Kidney (tissue), 13 donors: ENCODE measurements at regions not wholly inside any gene's neighbourhood (a gene's known extent, or its start where the extent isn't known, plus 50 kb on each side); places are given as distances from the start of the nearest gene placed in this dataset.

ENCODE experiments used
- DNase-seq, 5 donors: peaks; one replicate each; pipeline ENCODE4 v3.0.0-alpha.2; 2013 to 2020
- FAIRE-seq: peaks from 2 replicates; lab custom pipeline; 2012; peaks lifted over from hg19 to GRCh38; lab: Jason Lieb, UNC
- H3K27ac ChIP-seq, 2 donors: one replicate each; pipeline ENCODE4 v1.7.0; 2013; ENCODE audit warnings: low read depth in 2 of 2, low read length in 2 of 2, inconsistent platforms in 1 of 2
- H3K27me3 ChIP-seq: one replicate; pipeline ENCODE4 v1.7.1; 2013; ENCODE audit warnings: low read length, inconsistent platforms; ENCODE audit not compliant: control insufficient read depth, insufficient read depth
- H3K36me3 ChIP-seq, 3 donors: one replicate each; pipeline versions ENCODE4 v1.7.0 to v1.7.1; 2013; ENCODE audit warnings: low read length in 3 of 3, control low read depth in 1 of 3, inconsistent platforms in 1 of 3; ENCODE audit not compliant: insufficient read depth in 3 of 3, control insufficient read depth in 2 of 3
- H3K4me1 ChIP-seq, 3 donors: one replicate each; pipeline versions ENCODE4 v1.7.0 to v1.7.1; 2013; ENCODE audit warnings: low read length in 3 of 3, inconsistent platforms in 1 of 3, low read depth in 1 of 3; ENCODE audit not compliant: control insufficient read depth in 2 of 3, insufficient read depth in 2 of 3
- H3K4me3 ChIP-seq, 3 donors: one replicate each; pipeline versions ENCODE4 v1.7.0 to v1.8.1; 2013; ENCODE audit warnings: low read length in 3 of 3, control low read depth in 1 of 3, inconsistent platforms in 1 of 3
- H3K9ac ChIP-seq, 3 donors: one replicate each; pipeline versions ENCODE4 v1.7.0 to v1.7.1; 2013; ENCODE audit warnings: low read length in 3 of 3, control low read depth in 1 of 3, inconsistent platforms in 1 of 3
- H3K9me3 ChIP-seq, 3 donors: one replicate each; pipeline versions ENCODE4 v1.7.0 to v1.7.1; 2013; ENCODE audit warnings: low read length in 3 of 3, control low read depth in 1 of 3, inconsistent platforms in 1 of 3; ENCODE audit not compliant: control insufficient read depth in 2 of 3, insufficient read depth in 1 of 3
- intact Hi-C: fragments of 100-400 bp; cut with DNase I; formaldehyde crosslinking; loops from one replicate; pipeline ENCODE4 v1.11.1; 2022
- TF ChIP-seq, protein P1 (sequence below): IDR thresholded peaks from 3 replicates; pipeline ENCODE4 v1.5.1; 2012; ENCODE audit warnings: mild to moderate bottlenecking, moderate library complexity, borderline replicate concordance; ENCODE audit not compliant: insufficient read depth; ENCODE audit errors: extremely low read depth
- donor health status: control.
- donor health status: control.
- donor health status: control.
- donor health status: control.
- donor health status: control.
- donor health status: DM: yes; HTN: yes; CAD: no.
- donor health status: Normal renal cell carcinoma (clear cell type).

DNA sequence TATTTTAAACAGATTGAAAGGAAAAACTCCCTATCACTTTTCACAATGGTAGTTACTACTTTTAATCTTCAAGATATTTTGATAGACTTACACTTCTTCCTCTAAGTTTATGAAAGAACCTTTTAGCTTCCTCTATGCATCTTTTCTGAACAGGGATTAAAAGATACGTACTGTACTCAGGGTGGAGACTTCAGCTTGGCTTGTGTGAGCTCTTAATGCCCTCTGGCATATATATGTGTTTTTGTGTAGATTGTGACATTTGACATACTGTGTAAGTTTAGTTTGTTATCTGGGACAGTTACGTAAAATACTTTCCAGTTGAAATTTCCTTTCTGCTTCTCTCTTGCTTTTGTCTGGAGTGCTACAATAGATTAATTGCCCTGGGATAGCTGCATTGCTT is 109.3 kb upstream of the NUDT6 start:
- no peak overlapping the region for H3K27ac ChIP-seq
- no peak overlapping the region for H3K9ac ChIP-seq
- TF ChIP-seq, protein P1, sequence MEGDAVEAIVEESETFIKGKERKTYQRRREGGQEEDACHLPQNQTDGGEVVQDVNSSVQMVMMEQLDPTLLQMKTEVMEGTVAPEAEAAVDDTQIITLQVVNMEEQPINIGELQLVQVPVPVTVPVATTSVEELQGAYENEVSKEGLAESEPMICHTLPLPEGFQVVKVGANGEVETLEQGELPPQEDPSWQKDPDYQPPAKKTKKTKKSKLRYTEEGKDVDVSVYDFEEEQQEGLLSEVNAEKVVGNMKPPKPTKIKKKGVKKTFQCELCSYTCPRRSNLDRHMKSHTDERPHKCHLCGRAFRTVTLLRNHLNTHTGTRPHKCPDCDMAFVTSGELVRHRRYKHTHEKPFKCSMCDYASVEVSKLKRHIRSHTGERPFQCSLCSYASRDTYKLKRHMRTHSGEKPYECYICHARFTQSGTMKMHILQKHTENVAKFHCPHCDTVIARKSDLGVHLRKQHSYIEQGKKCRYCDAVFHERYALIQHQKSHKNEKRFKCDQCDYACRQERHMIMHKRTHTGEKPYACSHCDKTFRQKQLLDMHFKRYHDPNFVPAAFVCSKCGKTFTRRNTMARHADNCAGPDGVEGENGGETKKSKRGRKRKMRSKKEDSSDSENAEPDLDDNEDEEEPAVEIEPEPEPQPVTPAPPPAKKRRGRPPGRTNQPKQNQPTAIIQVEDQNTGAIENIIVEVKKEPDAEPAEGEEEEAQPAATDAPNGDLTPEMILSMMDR = no peak
- H3K4me3 ChIP-seq = no peak overlapping the region
- DNase-seq = no peak
- no peaks in the 10 kb centered on the region for H3K4me1 ChIP-seq
- no peaks in the 10 kb centered on the region for H3K27me3 ChIP-seq
- no peaks in the 10 kb centered on the region for H3K9me3 ChIP-seq
- FAIRE-seq = no peak
- H3K36me3 ChIP-seq = peaks cover 0 to 6% (median 0%) of the 10 kb centered on the region in 3 donors
- intact Hi-C loops = no loop called here

DNA sequence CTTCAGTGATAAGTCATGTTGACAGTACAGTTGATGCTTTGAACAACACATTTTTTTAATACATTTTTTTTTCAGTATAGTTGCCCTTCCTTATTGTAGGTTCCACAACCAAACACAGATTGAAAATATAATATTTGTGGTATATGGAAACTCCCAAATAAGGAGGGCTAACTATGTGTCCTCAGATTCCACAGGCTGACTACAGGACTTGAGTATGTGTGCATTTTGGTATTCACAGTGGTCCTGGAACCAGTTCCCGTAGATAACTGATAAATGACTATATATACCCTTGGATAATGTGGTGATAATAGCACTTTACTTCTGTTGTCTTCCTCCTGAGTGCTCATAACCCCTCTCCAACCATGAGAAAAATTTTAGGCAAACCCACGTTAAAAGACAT is 111.6 kb upstream of the NUDT6 start:
- Histone ChIP-seq H3K27ac (no peak overlapping the region), H3K27me3 (no peaks in the 10 kb centered on the region), H3K4me1 (no peaks in the 10 kb centered on the region), H3K9ac (no peak overlapping the region), H3K36me3 (peaks cover 0 to 3% (median 0%) of the 10 kb centered on the region in 3 donors), H3K9me3 (no peaks in the 10 kb centered on the region), H3K4me3 (no peak overlapping the region)
- TF ChIP-seq, protein P1 = no peak
- DNase-seq (no peak), FAIRE-seq (no peak)
- intact Hi-C loops = no loop called here

DNA sequence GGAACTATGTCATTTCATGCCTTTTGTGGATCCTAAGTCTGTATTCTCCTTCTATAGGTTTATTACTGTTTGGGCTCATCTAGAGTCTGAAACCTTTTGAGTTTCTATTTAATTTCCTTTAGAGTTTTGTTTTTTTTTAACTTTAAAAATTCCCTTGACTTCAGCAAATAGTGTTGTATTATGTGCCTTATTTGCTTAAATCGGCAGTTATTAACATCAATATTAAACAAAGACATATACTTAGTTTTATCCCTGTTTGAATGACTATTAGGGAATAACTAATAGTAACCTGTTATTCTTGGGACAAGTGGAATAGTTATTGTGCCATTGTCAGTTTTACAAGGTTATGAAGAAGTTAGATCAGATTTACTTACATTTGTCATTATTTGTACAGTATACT is 112.8 kb upstream of the NUDT6 start:
- Histone ChIP-seq H3K36me3 (no peaks in the 10 kb centered on the region), H3K9me3 (no peaks in the 10 kb centered on the region), H3K27me3 (no peaks in the 10 kb centered on the region), H3K27ac (no peak overlapping the region), H3K4me3 (no peak overlapping the region), H3K4me1 (no peaks in the 10 kb centered on the region), H3K9ac (no peak overlapping the region)
- DNase-seq = no peak
- intact Hi-C loops = no loop called here
- TF ChIP-seq, protein P1 = no peak
- FAIRE-seq = peak; percentile 3

DNA sequence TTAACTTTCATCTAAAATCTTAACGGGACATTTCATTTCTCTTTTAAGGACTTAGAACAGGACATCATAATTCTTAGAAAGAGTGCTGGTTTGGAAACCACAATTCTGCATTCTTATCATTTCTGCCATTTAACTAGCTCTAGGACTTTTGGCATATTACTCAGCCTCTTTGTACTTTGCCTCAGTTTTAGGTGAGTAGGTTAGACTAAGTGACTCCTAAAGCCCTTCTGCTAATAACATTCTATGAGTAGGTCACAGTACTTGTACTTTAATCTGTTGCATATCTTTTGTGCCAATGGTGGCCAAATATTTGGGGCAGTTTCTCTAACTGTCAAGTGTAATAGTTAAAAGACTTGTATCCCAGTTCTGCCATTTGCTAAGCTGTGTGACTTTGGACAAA is 115.4 kb upstream of the NUDT6 start:
- Histone ChIP-seq H3K9ac (no peak overlapping the region), H3K27me3 (no peaks in the 10 kb centered on the region), H3K4me3 (no peak overlapping the region), H3K36me3 (no peaks in the 10 kb centered on the region), H3K9me3 (no peaks in the 10 kb centered on the region), H3K27ac (no peak overlapping the region), H3K4me1 (no peaks in the 10 kb centered on the region)
- TF ChIP-seq, protein P1 = no peak
- intact Hi-C loops = no loop called here
- FAIRE-seq (no peak), DNase-seq (no peak)
